Activated CD4-positive, alpha-beta T cell treated with anti-CD3 and anti-CD28 coated beads, Interleukin-2, Interleukin-4, amounts not matched to agents 100 ng/mL and 50 ng/mL, durations not matched to agents 16 hours and 8 hours (primary cell): ENCODE measurements at regions not wholly inside any gene's neighbourhood (a gene's known extent, or its start where the extent isn't known, plus 50 kb on each side); places are given as distances from the start of the nearest gene placed in this dataset.
"Not testable (repeated sequence)": the region's sequence is repeated elsewhere in the genome, so short reads cannot be mapped to it uniquely, and the experiment has no call there.

ENCODE experiments used
- DNase-seq: peaks from one replicate; pipeline ENCODE4 v3.0.0-alpha.2; 2020; ENCODE audit warnings: low spot score

- no peak for DNase-seq
These were observed 288.5 kb downstream of the ASMT start for GRCh38 chrX:1903236-1903935.

DNA sequence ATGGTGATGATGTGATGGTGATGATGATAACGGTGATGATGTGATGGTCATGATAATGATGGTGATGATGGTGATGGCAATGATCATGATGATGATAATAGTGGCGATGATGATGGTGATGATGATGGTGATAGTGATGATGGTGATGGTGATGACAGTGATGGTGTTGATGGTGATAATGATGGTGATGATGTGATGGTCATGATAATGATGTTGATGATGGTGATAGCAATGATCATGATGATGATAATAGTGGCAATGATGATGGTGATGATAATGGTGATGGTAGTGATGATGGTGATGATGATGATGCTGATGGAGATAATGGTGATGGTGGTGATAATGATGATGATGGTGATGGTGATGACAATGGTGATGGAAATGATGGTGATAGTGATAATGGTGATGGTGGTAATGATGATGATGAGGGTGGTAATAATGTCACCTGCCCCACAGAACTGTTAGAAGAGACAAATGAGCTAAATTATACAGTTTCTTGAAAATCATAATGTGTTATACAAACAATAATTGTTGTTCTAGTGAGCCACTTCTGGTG is 289.9 kb downstream of the ASMT start:
- DNase-seq = no peak

GRCh38 chrX:1906028-1906427 is 291.2 kb downstream of the ASMT start:
- no peak for DNase-seq

- DNase-seq = not testable (repeated sequence)
These were observed 294.1 kb downstream of the ASMT start for GRCh38 chrX:1908996-1909395.

DNA sequence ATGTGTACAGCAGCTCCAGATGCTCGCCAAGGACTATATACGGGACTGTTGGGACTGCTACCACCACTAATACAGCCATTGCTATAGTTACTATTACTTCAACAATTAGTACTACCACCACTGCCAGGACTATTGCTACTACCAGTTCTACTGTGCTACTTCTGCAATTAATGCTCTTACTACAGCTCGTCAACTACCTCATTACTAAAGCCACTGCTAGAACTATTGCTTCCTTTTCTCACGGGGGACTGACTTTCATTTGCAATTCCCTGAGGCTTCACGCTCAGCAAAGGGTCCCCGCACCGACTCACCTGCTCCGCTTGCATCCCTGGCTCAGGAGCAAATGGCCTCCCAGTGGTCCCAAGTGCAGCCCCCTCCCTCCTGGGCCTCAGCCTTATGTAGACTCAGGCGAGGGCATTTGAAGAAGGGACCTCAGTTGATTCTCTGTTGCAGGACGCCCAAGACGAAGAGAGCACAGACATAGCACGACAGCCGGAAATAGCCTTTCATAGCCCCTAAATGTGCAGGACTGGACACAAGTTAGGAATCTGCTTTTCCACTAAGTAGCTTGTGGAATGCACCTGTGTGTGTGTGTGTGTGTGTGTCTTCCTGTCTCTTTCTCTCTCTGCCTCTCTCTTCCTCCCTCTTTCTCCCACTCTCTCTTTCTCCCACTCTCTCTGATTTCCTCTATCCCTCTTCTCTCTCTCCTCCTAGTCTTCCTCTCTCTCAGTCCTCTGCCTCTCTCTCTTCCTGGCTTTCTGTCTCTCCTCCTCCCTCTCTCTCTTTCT is 294.8 kb downstream of the ASMT start:
- no peak for DNase-seq

- no peak for DNase-seq
These were observed 295.3 kb downstream of the ASMT start for GRCh38 chrX:1910207-1910470.

GRCh38 chrX:1911401-1912128 is 296.7 kb downstream of the ASMT start:
- DNase-seq = no peak

DNA sequence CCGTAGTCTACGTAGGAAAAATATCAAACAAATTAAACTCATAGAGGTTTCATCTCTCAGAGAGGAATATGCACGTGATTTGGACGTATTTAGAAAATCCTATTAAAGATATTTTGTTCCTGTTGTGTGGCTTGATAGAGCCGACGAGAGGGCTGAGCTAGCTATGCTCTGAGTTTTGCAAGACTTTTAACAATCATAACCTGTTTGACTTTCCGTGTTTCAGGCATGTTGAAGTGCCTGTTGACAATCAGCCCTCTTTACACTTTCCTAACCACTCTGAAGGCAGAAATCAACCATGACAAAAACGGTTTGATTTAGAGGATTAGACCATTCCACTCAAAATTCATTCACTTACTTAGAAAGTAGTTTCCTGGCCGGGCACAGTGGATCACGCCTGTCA is 297.3 kb downstream of the ASMT start:
- DNase-seq = no peak

DNA sequence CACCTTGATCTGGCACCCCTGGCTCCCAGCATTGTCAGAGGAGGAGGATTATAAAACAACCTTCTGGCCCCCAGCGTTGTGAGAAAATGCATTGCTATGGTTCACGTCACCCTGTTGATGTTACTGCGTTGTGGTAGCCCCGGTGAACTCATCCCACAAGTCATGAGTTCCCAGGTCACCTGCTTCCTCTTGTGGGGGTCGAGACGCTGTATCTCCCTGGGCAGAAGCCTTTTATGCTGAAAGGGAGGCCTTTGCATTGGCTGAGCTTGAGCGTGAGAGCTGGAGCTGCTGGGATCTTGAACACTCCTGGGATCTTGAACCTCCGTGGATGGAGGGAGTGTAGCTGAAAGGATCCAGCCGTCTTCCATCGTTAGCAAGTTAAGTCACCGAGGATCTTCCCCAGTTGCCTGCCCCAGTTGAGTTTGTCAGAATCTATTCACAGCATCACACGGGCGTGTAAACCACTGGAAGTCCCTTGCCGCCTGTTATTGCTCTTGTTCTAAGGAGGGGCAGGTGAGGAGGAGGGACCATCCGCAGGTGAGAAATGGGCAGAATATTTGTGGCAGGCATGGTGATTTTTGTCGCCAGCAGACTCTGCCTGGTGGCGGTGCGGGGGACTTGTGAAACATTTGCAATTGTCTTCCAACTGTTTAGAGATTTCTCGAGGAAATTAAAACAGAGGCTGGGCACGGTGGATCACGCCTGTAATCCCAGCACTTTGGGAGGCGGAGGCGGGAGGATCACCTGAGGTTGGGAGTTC is 299.9 kb downstream of the ASMT start:
- no peak for DNase-seq

DNA sequence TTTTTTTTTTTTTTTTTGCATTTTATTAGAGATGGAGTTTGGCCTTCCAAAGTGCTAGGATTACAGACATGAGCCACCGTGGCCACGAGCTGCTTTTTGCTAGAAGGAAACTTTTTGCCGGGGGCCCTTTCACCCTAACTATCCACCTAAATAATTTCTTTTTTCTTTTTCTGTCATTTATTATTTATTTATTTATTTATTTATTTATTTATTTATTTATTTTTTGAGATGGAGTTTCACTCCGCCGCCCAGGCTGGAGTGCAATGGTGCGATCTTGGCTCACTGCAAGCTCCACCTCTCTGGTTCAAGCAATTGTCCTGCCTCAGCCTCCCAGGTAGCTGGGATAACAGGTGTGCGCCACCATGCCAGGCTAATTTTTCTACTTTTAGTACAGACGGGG is 303.9 kb downstream of the ASMT start:
- no peak for DNase-seq

- DNase-seq = no peak
These were observed 310.2 kb downstream of the ASMT start for GRCh38 chrX:1925053-1925481.

GRCh38 chrX:1928805-1929204 is 313.9 kb downstream of the ASMT start:
- no peak for DNase-seq

GRCh38 chrX:1932231-1932630 is 317.4 kb downstream of the ASMT start:
- no peak for DNase-seq

- no peak for DNase-seq
These were observed 319.1 kb downstream of the ASMT start for GRCh38 chrX:1933964-1934363.

DNA sequence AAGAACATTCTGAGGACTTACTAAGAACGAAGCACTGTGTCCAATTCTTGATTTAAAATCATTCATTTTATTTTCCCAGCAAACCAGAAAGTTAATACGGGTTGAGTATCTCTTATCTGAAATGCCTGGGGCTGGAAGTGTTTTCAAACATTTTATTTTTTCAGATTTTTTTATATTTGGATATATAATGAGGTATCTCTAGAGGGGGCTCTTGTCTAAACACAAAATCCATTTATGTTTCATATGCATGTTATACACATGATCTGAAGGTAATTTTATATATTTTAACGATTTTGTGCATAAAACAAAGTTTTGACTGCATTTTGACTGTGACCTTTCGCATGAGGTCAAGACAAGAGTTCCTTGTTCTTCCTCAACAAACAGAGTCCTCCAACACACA is 320.9 kb downstream of the ASMT start:
- no peak for DNase-seq

DNA sequence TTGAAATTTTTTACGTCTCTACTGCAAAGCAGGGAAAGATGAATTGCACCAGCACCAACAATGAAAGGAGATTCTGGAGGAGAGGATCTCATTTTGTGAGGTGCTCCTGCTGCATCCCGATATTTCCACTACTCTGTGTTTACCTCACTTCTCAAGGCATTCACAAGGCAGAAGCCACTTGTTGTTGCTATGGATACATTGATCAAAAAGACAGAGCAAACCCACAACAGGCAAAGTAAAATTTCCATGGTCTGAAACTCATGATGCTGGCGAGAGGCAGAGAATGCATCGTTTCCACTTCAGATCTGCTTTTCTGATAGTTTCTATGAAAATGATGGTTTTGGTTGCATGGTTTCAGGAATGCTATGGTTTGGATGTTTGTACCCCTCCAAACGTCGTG is 323.3 kb downstream of the ASMT start:
- no peak for DNase-seq

DNA sequence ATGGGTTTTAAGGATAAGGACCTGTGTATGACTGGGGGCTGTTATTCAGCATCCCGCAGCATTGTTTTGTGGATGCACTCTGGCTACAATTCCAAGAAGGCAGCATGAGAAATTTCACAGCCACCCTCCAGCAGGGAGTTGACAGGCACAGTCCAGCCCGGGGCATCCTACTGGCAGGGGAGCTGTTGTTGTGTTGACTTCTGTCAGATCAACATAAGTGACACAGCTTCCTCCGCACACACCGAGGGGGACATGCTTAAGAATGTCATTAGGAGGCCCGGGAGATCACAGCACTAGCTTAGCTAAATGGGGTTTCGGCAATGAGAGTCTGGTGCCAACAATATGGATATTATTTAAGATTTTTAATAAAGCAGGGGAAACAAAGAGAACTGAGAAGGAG is 326.5 kb downstream of the ASMT start:
- no peak for DNase-seq

DNA sequence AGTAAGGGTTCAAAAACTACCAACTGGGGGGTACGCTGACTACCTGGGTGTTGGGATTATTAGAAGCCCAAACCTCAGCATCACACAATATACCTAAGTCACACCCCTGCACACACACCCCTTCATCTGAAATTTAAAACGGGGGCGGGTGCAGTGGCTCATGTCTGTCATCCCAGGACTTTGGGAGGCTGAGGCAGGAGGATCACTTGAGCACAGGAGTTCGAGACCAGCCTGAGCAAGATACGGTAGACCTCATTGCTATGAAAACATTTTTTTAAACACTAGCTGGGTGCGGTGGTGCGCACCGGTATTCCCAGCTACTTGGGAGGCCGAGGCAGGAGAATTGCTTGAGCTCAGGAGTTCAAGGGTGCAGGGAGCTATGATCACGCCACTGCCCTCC is 331.0 kb downstream of the ASMT start:
- DNase-seq = no peak

- no peak for DNase-seq
These were observed 332.1 kb downstream of the ASMT start for GRCh38 chrX:1946974-1947373.
